ENCODE measurements at regions not wholly inside any gene's neighbourhood (a gene's known extent, or its start where the extent isn't known, plus 50 kb on each side); places are given as distances from the start of the nearest gene placed in this dataset.

- in situ Hi-C loops (cut with MboI; ENCODE audit: low sequenced_read_pairs) = no loop called here
Observed at GRCh38 chr3:14252321-14253021, 73.9 kb downstream of the LSM3 start.

GRCh38 chr3:14253022-14253706, 74.5 kb downstream of the LSM3 start:
- in situ Hi-C loops (cut with MboI; ENCODE audit: low sequenced_read_pairs) = no loop called here

- in situ Hi-C loops (cut with MboI; ENCODE audit: low sequenced_read_pairs) = no loop called here
Observed at GRCh38 chr3:14253707-14254382, 75.2 kb downstream of the LSM3 start.

- in situ Hi-C loops (cut with MboI; ENCODE audit: low sequenced_read_pairs) = no loop called here
Observed at GRCh38 chr3:14254812-14255702, 76.4 kb downstream of the LSM3 start.

- in situ Hi-C loops (cut with MboI; ENCODE audit: low sequenced_read_pairs) = no loop called here
Observed at GRCh38 chr3:14256046-14256445, 77.4 kb downstream of the LSM3 start.

GRCh38 chr3:14256561-14257342, 78.1 kb downstream of the LSM3 start:
- in situ Hi-C loops (cut with MboI; ENCODE audit: low sequenced_read_pairs) = no loop called here

- in situ Hi-C loops (cut with MboI; ENCODE audit: low sequenced_read_pairs) = no loop called here
Observed at GRCh38 chr3:14258906-14259904, 80.6 kb downstream of the LSM3 start.

GRCh38 chr3:14260463-14260862, 81.8 kb downstream of the LSM3 start:
- in situ Hi-C loops (cut with MboI; ENCODE audit: low sequenced_read_pairs) = loop anchor here (5.0 kb wide), 1 partner anchor 202 kb away; no protein-coding TSS in a partner anchor

GRCh38 chr3:14261229-14261628, 82.6 kb downstream of the LSM3 start:
- in situ Hi-C loops (cut with MboI; ENCODE audit: low sequenced_read_pairs) = loop anchor here (5.0 kb wide), 1 partner anchor 201 kb away; no protein-coding TSS in a partner anchor

GRCh38 chr3:14262212-14262611, 83.6 kb downstream of the LSM3 start:
- in situ Hi-C loops (cut with MboI; ENCODE audit: low sequenced_read_pairs) = loop anchor here (5.0 kb wide), 1 partner anchor 200 kb away; no protein-coding TSS in a partner anchor

- in situ Hi-C loops (cut with MboI; ENCODE audit: low sequenced_read_pairs) = loop anchor here (5.0 kb wide), 1 partner anchor 199 kb away; no protein-coding TSS in a partner anchor
Observed at GRCh38 chr3:14262867-14263266, 84.2 kb downstream of the LSM3 start.

GRCh38 chr3:14263317-14264005, 84.8 kb downstream of the LSM3 start:
- in situ Hi-C loops (cut with MboI; ENCODE audit: low sequenced_read_pairs) = loop anchor here (5.0 kb wide), 1 partner anchor 199 kb away; no protein-coding TSS in a partner anchor

- in situ Hi-C loops (cut with MboI; ENCODE audit: low sequenced_read_pairs) = no loop called here
Observed at GRCh38 chr3:14265246-14265962, 86.8 kb downstream of the LSM3 start.

- in situ Hi-C loops (cut with MboI; ENCODE audit: low sequenced_read_pairs) = no loop called here
Observed at GRCh38 chr3:14266361-14266760, 87.7 kb downstream of the LSM3 start.

- in situ Hi-C loops (cut with MboI; ENCODE audit: low sequenced_read_pairs) = no loop called here
Observed at GRCh38 chr3:14267976-14268375, 89.4 kb downstream of the LSM3 start.

GRCh38 chr3:14268897-14269296, 90.3 kb downstream of the LSM3 start:
- in situ Hi-C loops (cut with MboI; ENCODE audit: low sequenced_read_pairs) = no loop called here

Data from HL-60/S4 (cell line).